ENCODE measurements at regions not wholly inside any gene's neighbourhood (a gene's known extent, or its start where the extent isn't known, plus 50 kb on each side); places are given as distances from the start of the nearest gene placed in this dataset.
"Not testable (repeated sequence)": the region's sequence is repeated elsewhere in the genome, so short reads cannot be mapped to it uniquely, and the experiment has no call there.

- H3K9ac ChIP-seq (ENCODE audit: low read length): no peak overlapping the region
- no peaks in the 10 kb centered on the region for H3K27me3 ChIP-seq (ENCODE audit: control insufficient read depth, insufficient read depth, low read length)
- no peaks in the 10 kb centered on the region for H3K9me3 ChIP-seq (ENCODE audit: control insufficient read depth, low read length)
- H3K36me3 ChIP-seq (ENCODE audit: control insufficient read depth, insufficient read depth, low read length): no peaks in the 10 kb centered on the region
- no peak overlapping the region for H3K4me3 ChIP-seq (ENCODE audit: low read length)
- peaks cover 5% of the 10 kb centered on the region for H3K4me1 ChIP-seq (ENCODE audit: control insufficient read depth, insufficient read depth, low read length)
These were observed 294.2 kb upstream of the NCKAP5 start for GRCh38 chr2:133862400-133862977.

- Histone ChIP-seq H3K27me3 (ENCODE audit: control insufficient read depth, insufficient read depth, low read length) (no peaks in the 10 kb centered on the region), H3K4me1 (ENCODE audit: control insufficient read depth, insufficient read depth, low read length) (peaks cover 5% of the 10 kb centered on the region), H3K4me3 (ENCODE audit: low read length) (no peak overlapping the region), H3K9me3 (ENCODE audit: control insufficient read depth, low read length) (no peaks in the 10 kb centered on the region), H3K9ac (ENCODE audit: low read length) (no peak overlapping the region), H3K36me3 (ENCODE audit: control insufficient read depth, insufficient read depth, low read length) (no peaks in the 10 kb centered on the region)
These were observed 295.0 kb upstream of the NCKAP5 start for GRCh38 chr2:133863106-133863800.

- Histone ChIP-seq H3K9ac (ENCODE audit: low read length) (no peak overlapping the region), H3K4me1 (ENCODE audit: control insufficient read depth, insufficient read depth, low read length) (peaks cover 5% of the 10 kb centered on the region), H3K36me3 (ENCODE audit: control insufficient read depth, insufficient read depth, low read length) (no peaks in the 10 kb centered on the region), H3K27me3 (ENCODE audit: control insufficient read depth, insufficient read depth, low read length) (no peaks in the 10 kb centered on the region), H3K4me3 (ENCODE audit: low read length) (no peak overlapping the region), H3K9me3 (ENCODE audit: control insufficient read depth, low read length) (no peaks in the 10 kb centered on the region)
These were observed 296.9 kb upstream of the NCKAP5 start for GRCh38 chr2:133865141-133865540.

- Histone ChIP-seq H3K9ac (ENCODE audit: low read length) (no peak overlapping the region), H3K27me3 (ENCODE audit: control insufficient read depth, insufficient read depth, low read length) (no peaks in the 10 kb centered on the region), H3K36me3 (ENCODE audit: control insufficient read depth, insufficient read depth, low read length) (no peaks in the 10 kb centered on the region), H3K9me3 (ENCODE audit: control insufficient read depth, low read length) (no peaks in the 10 kb centered on the region), H3K4me3 (ENCODE audit: low read length) (no peak overlapping the region), H3K4me1 (ENCODE audit: control insufficient read depth, insufficient read depth, low read length) (peaks cover 1% of the 10 kb centered on the region)
These were observed 298.9 kb upstream of the NCKAP5 start for GRCh38 chr2:133867166-133867565.

GRCh38 chr2:133871545-133872209 is 303.4 kb upstream of the NCKAP5 start:
- no peaks in the 10 kb centered on the region for H3K36me3 ChIP-seq (ENCODE audit: control insufficient read depth, insufficient read depth, low read length)
- H3K4me1 ChIP-seq (ENCODE audit: control insufficient read depth, insufficient read depth, low read length): no peaks in the 10 kb centered on the region
- H3K9me3 ChIP-seq (ENCODE audit: control insufficient read depth, low read length): no peaks in the 10 kb centered on the region
- no peak overlapping the region for H3K4me3 ChIP-seq (ENCODE audit: low read length)
- no peak overlapping the region for H3K9ac ChIP-seq (ENCODE audit: low read length)
- no peaks in the 10 kb centered on the region for H3K27me3 ChIP-seq (ENCODE audit: control insufficient read depth, insufficient read depth, low read length)

- Histone ChIP-seq H3K27me3 (ENCODE audit: control insufficient read depth, insufficient read depth, low read length) (peaks cover 5% of the 10 kb centered on the region), H3K9ac (ENCODE audit: low read length) (no peak overlapping the region), H3K36me3 (ENCODE audit: control insufficient read depth, insufficient read depth, low read length) (no peaks in the 10 kb centered on the region), H3K9me3 (ENCODE audit: control insufficient read depth, low read length) (no peaks in the 10 kb centered on the region), H3K4me1 (ENCODE audit: control insufficient read depth, insufficient read depth, low read length) (no peaks in the 10 kb centered on the region), H3K4me3 (ENCODE audit: low read length) (no peak overlapping the region)
These were observed 310.1 kb upstream of the NCKAP5 start for GRCh38 chr2:133878326-133878725.

- Histone ChIP-seq H3K27me3 (ENCODE audit: control insufficient read depth, insufficient read depth, low read length) (peaks cover 5% of the 10 kb centered on the region), H3K9me3 (ENCODE audit: control insufficient read depth, low read length) (no peaks in the 10 kb centered on the region), H3K9ac (ENCODE audit: low read length) (no peak overlapping the region), H3K36me3 (ENCODE audit: control insufficient read depth, insufficient read depth, low read length) (no peaks in the 10 kb centered on the region), H3K4me1 (ENCODE audit: control insufficient read depth, insufficient read depth, low read length) (no peaks in the 10 kb centered on the region), H3K4me3 (ENCODE audit: low read length) (no peak overlapping the region)
These were observed 311.4 kb upstream of the NCKAP5 start for GRCh38 chr2:133879703-133880102.

GRCh38 chr2:133882159-133882558 is 313.9 kb upstream of the NCKAP5 start:
- not testable (repeated sequence) for H3K4me1 ChIP-seq (ENCODE audit: control insufficient read depth, insufficient read depth, low read length)

GRCh38 chr2:133884739-133885381 is 316.6 kb upstream of the NCKAP5 start:
- no peaks in the 10 kb centered on the region for H3K9me3 ChIP-seq (ENCODE audit: control insufficient read depth, low read length)
- no peaks in the 10 kb centered on the region for H3K36me3 ChIP-seq (ENCODE audit: control insufficient read depth, insufficient read depth, low read length)
- H3K27me3 ChIP-seq (ENCODE audit: control insufficient read depth, insufficient read depth, low read length): no peaks in the 10 kb centered on the region
- no peak overlapping the region for H3K4me3 ChIP-seq (ENCODE audit: low read length)
- no peak overlapping the region for H3K9ac ChIP-seq (ENCODE audit: low read length)
- peaks cover 7% of the 10 kb centered on the region for H3K4me1 ChIP-seq (ENCODE audit: control insufficient read depth, insufficient read depth, low read length)

More at GRCh38 chr2:133882159-133882558, 313.9 kb upstream of the NCKAP5 start:
- H3K4me3 ChIP-seq (ENCODE audit: low read length); H3K36me3 ChIP-seq (ENCODE audit: control insufficient read depth, insufficient read depth, low read length); H3K9me3 ChIP-seq (ENCODE audit: control insufficient read depth, low read length); H3K27me3 ChIP-seq (ENCODE audit: control insufficient read depth, insufficient read depth, low read length); H3K9ac ChIP-seq (ENCODE audit: low read length): not testable (repeated sequence)

GRCh38 chr2:133885847-133886246 is 317.6 kb upstream of the NCKAP5 start:
- Histone ChIP-seq H3K36me3 (ENCODE audit: control insufficient read depth, insufficient read depth, low read length) (no peaks in the 10 kb centered on the region), H3K9me3 (ENCODE audit: control insufficient read depth, low read length) (no peaks in the 10 kb centered on the region), H3K4me1 (ENCODE audit: control insufficient read depth, insufficient read depth, low read length) (peaks cover 7% of the 10 kb centered on the region), H3K27me3 (ENCODE audit: control insufficient read depth, insufficient read depth, low read length) (no peaks in the 10 kb centered on the region), H3K9ac (ENCODE audit: low read length) (no peak overlapping the region), H3K4me3 (ENCODE audit: low read length) (no peak overlapping the region)

- H3K36me3 ChIP-seq (ENCODE audit: control insufficient read depth, insufficient read depth, low read length): no peaks in the 10 kb centered on the region
- no peak overlapping the region for H3K4me3 ChIP-seq (ENCODE audit: low read length)
- no peak overlapping the region for H3K9ac ChIP-seq (ENCODE audit: low read length)
- peaks cover 7% of the 10 kb centered on the region for H3K4me1 ChIP-seq (ENCODE audit: control insufficient read depth, insufficient read depth, low read length)
- H3K27me3 ChIP-seq (ENCODE audit: control insufficient read depth, insufficient read depth, low read length): no peaks in the 10 kb centered on the region
- no peaks in the 10 kb centered on the region for H3K9me3 ChIP-seq (ENCODE audit: control insufficient read depth, low read length)
These were observed 318.7 kb upstream of the NCKAP5 start for GRCh38 chr2:133886735-133887675.
